Right lobe of liver (tissue), 4 donors: ENCODE measurements at regions not wholly inside any gene's neighbourhood (a gene's known extent, or its start where the extent isn't known, plus 50 kb on each side); places are given as distances from the start of the nearest gene placed in this dataset.

Experiments used
- POLR2A ChIP-seq: fragments of 450-650 bp; IDR thresholded peaks from one replicate; pipeline ENCODE4 v1.6.1; 2017; ENCODE audit warnings: antibody characterized with exemption, mild to moderate bottlenecking
- TF ChIP-seq, protein P1 (sequence below), 4 donors: fragments of 200-600 bp in 3 of 4; fragments of 450-650 bp in 1 of 4; IDR thresholded peaks; one replicate each; pipeline versions ENCODE4 v1.5.1 to v1.8.0; 2016 to 2022; ENCODE audit warnings: antibody characterized with exemption in 4 of 4, mild to moderate bottlenecking in 2 of 4
- donor health status: DM: no; HTN: no; CAD: no.
- donor health status: DM: no; HTN: no; CAD: no.
- donor health status: DM: no; HTN: yes; CAD: no.

DNA sequence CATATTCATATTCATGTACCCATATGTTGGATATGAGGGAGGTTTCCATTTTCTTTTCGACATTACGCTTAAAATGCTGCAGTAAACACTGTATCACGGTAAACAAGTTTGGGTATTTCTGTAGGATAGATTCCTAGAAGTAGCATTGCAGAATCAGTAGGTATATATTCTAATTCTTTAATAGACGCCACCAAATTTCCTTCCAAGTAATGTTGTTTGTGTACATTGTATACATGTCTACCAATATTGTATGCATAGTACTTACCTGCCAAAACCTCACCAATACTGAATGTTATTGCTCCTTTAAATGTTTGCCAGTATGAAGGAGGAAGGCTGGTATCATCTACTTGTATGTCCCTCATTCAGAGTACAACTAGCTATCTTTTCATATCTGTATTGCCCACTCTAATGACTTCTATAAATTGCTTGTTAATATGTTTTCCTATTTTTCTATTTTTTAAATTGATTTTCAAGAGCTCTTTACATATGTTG lies 56.1 kb upstream of the ZNF536 start:
- TF ChIP-seq, protein P1, sequence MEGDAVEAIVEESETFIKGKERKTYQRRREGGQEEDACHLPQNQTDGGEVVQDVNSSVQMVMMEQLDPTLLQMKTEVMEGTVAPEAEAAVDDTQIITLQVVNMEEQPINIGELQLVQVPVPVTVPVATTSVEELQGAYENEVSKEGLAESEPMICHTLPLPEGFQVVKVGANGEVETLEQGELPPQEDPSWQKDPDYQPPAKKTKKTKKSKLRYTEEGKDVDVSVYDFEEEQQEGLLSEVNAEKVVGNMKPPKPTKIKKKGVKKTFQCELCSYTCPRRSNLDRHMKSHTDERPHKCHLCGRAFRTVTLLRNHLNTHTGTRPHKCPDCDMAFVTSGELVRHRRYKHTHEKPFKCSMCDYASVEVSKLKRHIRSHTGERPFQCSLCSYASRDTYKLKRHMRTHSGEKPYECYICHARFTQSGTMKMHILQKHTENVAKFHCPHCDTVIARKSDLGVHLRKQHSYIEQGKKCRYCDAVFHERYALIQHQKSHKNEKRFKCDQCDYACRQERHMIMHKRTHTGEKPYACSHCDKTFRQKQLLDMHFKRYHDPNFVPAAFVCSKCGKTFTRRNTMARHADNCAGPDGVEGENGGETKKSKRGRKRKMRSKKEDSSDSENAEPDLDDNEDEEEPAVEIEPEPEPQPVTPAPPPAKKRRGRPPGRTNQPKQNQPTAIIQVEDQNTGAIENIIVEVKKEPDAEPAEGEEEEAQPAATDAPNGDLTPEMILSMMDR (IDR thresholded peaks at IDR 0.05): no peak
- TF ChIP-seq POLR2A: no peak
